HEK293 (cell line): ENCODE measurements at regions not wholly inside any gene's neighbourhood (a gene's known extent, or its start where the extent isn't known, plus 50 kb on each side); places are given as distances from the start of the nearest gene placed in this dataset.

Experiments used
- CTCF ChIA-PET: fragments of 350-600 bp; formaldehyde crosslinking; extraction: SDS; loops from one replicate; lab custom pipeline; 2021; ENCODE audit warnings: antibody characterized with exemption; lab: Yijun Ruan, JAX
- POLR2A ChIA-PET: fragments of 300-600 bp; formaldehyde crosslinking; extraction: SDS; loops from one replicate; lab custom pipeline; 2020; ENCODE audit warnings: antibody characterized with exemption, inconsistent platforms; lab: Yijun Ruan, JAX
- H3K27ac ChIP-seq: fragments of 200-500 bp; sonication (Bioruptor generic); 2 replicates; pipeline ENCODE4 v1.5.1; 2014; ENCODE audit warnings: low read depth, low read length, control low read depth, inconsistent platforms; ENCODE audit errors: extremely low read depth
- H3K36me3 ChIP-seq, 2 experiments: fragments of 200-500 bp in 1 of 2; sonication (Bioruptor generic) in 1 of 2; 1 replicate in 1 of 2; 2 replicates in 1 of 2; pipeline ENCODE4 v1.5.1; 2014 to 2017; ENCODE audit warnings: inconsistent platforms in 2 of 2, low read length in 2 of 2; ENCODE audit not compliant: control insufficient read depth in 2 of 2, insufficient read depth in 1 of 2
- H3K4me1 ChIP-seq: fragments of 200-500 bp; sonication (Bioruptor generic); 2 replicates; pipeline ENCODE4 v1.5.1; 2014; ENCODE audit warnings: mild to moderate bottlenecking, low read length, inconsistent platforms; ENCODE audit not compliant: control insufficient read depth, insufficient read depth
- H3K4me3 ChIP-seq: 2 replicates; pipeline ENCODE4 v1.5.1; 2011; ENCODE audit warnings: low read depth, mild to moderate bottlenecking, control low read depth, low read length, moderate library complexity
- H3K9me3 ChIP-seq: fragments of 200-500 bp; sonication (Bioruptor generic); 2 replicates; pipeline ENCODE4 v1.5.1; 2014; ENCODE audit warnings: low read depth, low read length, inconsistent platforms; ENCODE audit not compliant: control insufficient read depth, insufficient read depth
- HOXA7 ChIP-seq: sonication (generic); formaldehyde crosslinking; IDR thresholded peaks from 2 replicates; pipeline ENCODE4 v1.8.1; 2022; ENCODE audit warnings: missing genetic modification reagents, borderline replicate concordance
- ZBTB1 ChIP-seq: fragments of 450-650 bp; formaldehyde crosslinking; IDR thresholded peaks from 2 replicates; pipeline ENCODE4 v1.5.1; 2016; ENCODE audit warnings: missing biosample characterization, missing genetic modification characterization
- ZEB2 ChIP-seq: fragments of 450-650 bp; formaldehyde crosslinking; IDR thresholded peaks from 2 replicates; pipeline ENCODE4 v1.5.1; 2016; ENCODE audit warnings: missing biosample characterization, missing genetic modification characterization
- ZNF10 ChIP-seq: fragments of 450-650 bp; formaldehyde crosslinking; IDR thresholded peaks from 2 replicates; pipeline ENCODE4 v1.5.1; 2017; ENCODE audit warnings: missing biosample characterization, missing genetic modification characterization
- ZNF138 ChIP-seq: fragments of 450-650 bp; formaldehyde crosslinking; IDR thresholded peaks from 2 replicates; pipeline ENCODE4 v1.5.1; 2016; ENCODE audit warnings: missing biosample characterization, missing genetic modification characterization, borderline replicate concordance
- ZNF174 ChIP-seq: fragments of 450-650 bp; formaldehyde crosslinking; IDR thresholded peaks from 2 replicates; pipeline ENCODE4 v1.5.0; 2017; ENCODE audit warnings: missing biosample characterization, mild to moderate bottlenecking, missing genetic modification characterization
- ZNF175 ChIP-seq: fragments of 450-650 bp; formaldehyde crosslinking; IDR thresholded peaks from 2 replicates; pipeline ENCODE4 v1.5.1; 2016; ENCODE audit warnings: missing biosample characterization, missing genetic modification characterization
- ZNF335 ChIP-seq: fragments of 450-650 bp; formaldehyde crosslinking; conservative IDR thresholded peaks from 2 replicates; pipeline ENCODE4 v1.5.1; 2016; ENCODE audit warnings: missing biosample characterization, missing genetic modification characterization
- ZNF350 ChIP-seq: fragments of 450-650 bp; formaldehyde crosslinking; IDR thresholded peaks from 2 replicates; pipeline ENCODE4 v1.5.0; 2017; ENCODE audit warnings: missing biosample characterization, mild to moderate bottlenecking, missing genetic modification characterization
- ZNF366 ChIP-seq: fragments of 450-650 bp; formaldehyde crosslinking; conservative IDR thresholded peaks from 2 replicates; pipeline ENCODE4 v1.5.1; 2016; ENCODE audit warnings: missing biosample characterization, missing genetic modification characterization
- ZNF416 ChIP-seq: fragments of 450-650 bp; formaldehyde crosslinking; IDR thresholded peaks from 2 replicates; pipeline ENCODE4 v1.5.1; 2016; ENCODE audit warnings: missing biosample characterization, missing genetic modification characterization
- ZNF426 ChIP-seq: fragments of 450-650 bp; formaldehyde crosslinking; IDR thresholded peaks from 2 replicates; pipeline ENCODE4 v1.5.1; 2017; ENCODE audit warnings: missing biosample characterization, missing genetic modification characterization, mild to moderate bottlenecking, inconsistent platforms, moderate library complexity
- ZNF433 ChIP-seq: fragments of 450-650 bp; formaldehyde crosslinking; IDR thresholded peaks from 2 replicates; pipeline ENCODE4 v1.5.1; 2016; ENCODE audit warnings: missing biosample characterization, missing genetic modification characterization, low read depth
- ZNF544 ChIP-seq: fragments of 450-650 bp; formaldehyde crosslinking; IDR thresholded peaks from 2 replicates; pipeline ENCODE4 v1.5.0; 2017; ENCODE audit warnings: missing biosample characterization, missing genetic modification characterization
- ZNF623 ChIP-seq: fragments of 450-650 bp; formaldehyde crosslinking; IDR thresholded peaks from 2 replicates; pipeline ENCODE4 v1.5.1; 2016; ENCODE audit warnings: missing biosample characterization, missing genetic modification characterization
- ZNF670 ChIP-seq: fragments of 450-650 bp; formaldehyde crosslinking; IDR thresholded peaks from 2 replicates; pipeline ENCODE4 v1.5.1; 2016; ENCODE audit warnings: missing biosample characterization, missing genetic modification characterization, low read depth
- ZNF701 ChIP-seq: fragments of 450-650 bp; formaldehyde crosslinking; IDR thresholded peaks from 2 replicates; pipeline ENCODE4 v1.5.1; 2016; ENCODE audit warnings: missing biosample characterization, missing genetic modification characterization
- ZNF76 ChIP-seq: fragments of 450-650 bp; formaldehyde crosslinking; IDR thresholded peaks from 2 replicates; pipeline ENCODE4; 2016; ENCODE audit warnings: low read depth, missing biosample characterization, missing genetic modification characterization, borderline replicate concordance
- ZNF791 ChIP-seq: fragments of 450-650 bp; formaldehyde crosslinking; IDR thresholded peaks from 2 replicates; pipeline ENCODE4 v1.5.1; 2016; ENCODE audit warnings: missing biosample characterization, missing genetic modification characterization
- ZNF837 ChIP-seq: fragments of 450-650 bp; formaldehyde crosslinking; IDR thresholded peaks from 2 replicates; pipeline ENCODE4 v1.5.1; 2016; ENCODE audit warnings: missing biosample characterization, missing genetic modification characterization
- TF ChIP-seq, protein P1 (sequence below): fragments of 450-650 bp; formaldehyde crosslinking; IDR thresholded peaks from 2 replicates; pipeline ENCODE4 v1.5.1; 2016; ENCODE audit warnings: missing biosample characterization, missing genetic modification characterization
- TF ChIP-seq, protein P2 (sequence below): fragments of 450-650 bp; formaldehyde crosslinking; IDR thresholded peaks from 2 replicates; pipeline ENCODE4 v1.5.1; 2016; ENCODE audit warnings: missing biosample characterization, missing genetic modification characterization

DNA sequence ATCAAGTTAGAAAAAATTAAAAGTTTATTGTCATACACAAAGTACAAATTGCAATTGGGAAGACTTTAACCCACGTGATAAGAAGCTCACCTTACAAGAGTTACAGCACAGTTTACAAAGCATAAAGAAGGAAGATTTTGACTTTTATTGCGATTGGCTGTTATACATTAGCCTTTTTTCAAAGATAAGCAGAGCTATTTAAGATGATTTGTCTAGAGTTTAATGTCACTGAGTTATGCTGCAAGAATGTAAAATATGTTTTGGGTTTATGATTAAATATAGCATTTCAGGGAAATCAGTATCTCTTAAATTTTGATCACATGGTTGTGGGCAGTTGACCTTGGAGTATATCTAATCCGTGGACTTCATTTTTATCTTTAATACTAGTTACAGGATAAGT lies 664.2 kb upstream of the PTCHD4 start:
- TF ChIP-seq, protein P1, sequence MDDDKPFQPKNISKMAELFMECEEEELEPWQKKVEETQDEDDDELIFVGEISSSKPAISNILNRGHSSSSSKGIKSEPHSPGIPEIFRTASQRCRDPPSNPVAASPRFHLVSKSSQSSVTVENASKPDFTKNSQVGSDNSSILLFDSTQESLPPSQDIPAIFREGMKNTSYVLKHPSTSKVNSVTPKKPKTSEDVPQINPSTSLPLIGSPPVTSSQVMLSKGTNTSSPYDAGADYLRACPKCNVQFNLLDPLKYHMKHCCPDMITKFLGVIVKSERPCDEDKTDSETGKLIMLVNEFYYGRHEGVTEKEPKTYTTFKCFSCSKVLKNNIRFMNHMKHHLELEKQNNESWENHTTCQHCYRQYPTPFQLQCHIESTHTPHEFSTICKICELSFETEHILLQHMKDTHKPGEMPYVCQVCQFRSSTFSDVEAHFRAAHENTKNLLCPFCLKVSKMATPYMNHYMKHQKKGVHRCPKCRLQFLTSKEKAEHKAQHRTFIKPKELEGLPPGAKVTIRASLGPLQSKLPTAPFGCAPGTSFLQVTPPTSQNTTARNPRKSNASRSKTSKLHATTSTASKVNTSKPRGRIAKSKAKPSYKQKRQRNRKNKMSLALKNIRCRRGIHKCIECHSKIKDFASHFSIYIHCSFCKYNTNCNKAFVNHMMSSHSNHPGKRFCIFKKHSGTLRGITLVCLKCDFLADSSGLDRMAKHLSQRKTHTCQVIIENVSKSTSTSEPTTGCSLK = no peak
- no peak for TF ChIP-seq ZNF138 (tag by site-specific recombination)
- TF ChIP-seq ZNF174 (tag by site-specific recombination) = no peak
- no peak for TF ChIP-seq ZNF670
- TF ChIP-seq ZBTB1 (tag by site-specific recombination) = no peak
- no peak for TF ChIP-seq ZNF544 (tag by site-specific recombination)
- no peaks in the 10 kb centered on the region for H3K36me3 ChIP-seq
- H3K27ac ChIP-seq = no peak overlapping the region
- H3K4me3 ChIP-seq = no peak overlapping the region
- no peaks in the 10 kb centered on the region for H3K4me1 ChIP-seq
- POLR2A ChIA-PET = no interaction called here
- CTCF ChIA-PET = interaction anchor here (0.7 kb wide), 1 partner anchor 994 kb away, joined by 3 read pairs; no protein-coding TSS in a partner anchor
- H3K9me3 ChIP-seq = no peaks in the 10 kb centered on the region

DNA sequence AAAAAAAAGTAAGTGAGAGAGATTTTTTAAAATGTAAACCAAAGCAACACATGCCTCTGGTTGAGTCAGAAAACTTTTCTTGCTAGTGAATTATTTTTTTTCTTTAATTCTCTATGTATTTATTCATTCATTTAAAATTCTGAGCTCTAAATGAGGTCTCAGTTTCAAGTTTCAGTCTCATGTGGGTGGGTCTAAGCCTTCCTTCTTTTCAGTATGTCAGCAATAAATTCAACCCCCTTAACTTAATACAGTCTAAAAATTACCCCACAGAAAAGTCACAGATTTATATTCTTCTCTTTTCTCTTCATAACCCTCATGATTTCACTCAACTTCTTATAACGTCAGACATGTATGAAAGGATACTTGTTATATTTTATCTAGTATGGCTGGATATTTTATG lies 663.3 kb upstream of the PTCHD4 start:
- ChIA-PET CTCF (no interaction called here), POLR2A (no interaction called here)
- Histone ChIP-seq H3K4me1 (no peaks in the 10 kb centered on the region), H3K27ac (no peak overlapping the region), H3K9me3 (no peaks in the 10 kb centered on the region), H3K36me3 (no peaks in the 10 kb centered on the region), H3K4me3 (no peak overlapping the region)
- TF ChIP-seq HOXA7 (no peak), ZNF623 (tag by site-specific recombination) (no peak), ZNF10 (tag by site-specific recombination) (no peak), ZNF416 (no peak), ZNF335 (no peak), ZNF426 (tag by site-specific recombination) (no peak), ZBTB1 (tag by site-specific recombination) (no peak), ZNF837 (tag by site-specific recombination) (no peak)

DNA sequence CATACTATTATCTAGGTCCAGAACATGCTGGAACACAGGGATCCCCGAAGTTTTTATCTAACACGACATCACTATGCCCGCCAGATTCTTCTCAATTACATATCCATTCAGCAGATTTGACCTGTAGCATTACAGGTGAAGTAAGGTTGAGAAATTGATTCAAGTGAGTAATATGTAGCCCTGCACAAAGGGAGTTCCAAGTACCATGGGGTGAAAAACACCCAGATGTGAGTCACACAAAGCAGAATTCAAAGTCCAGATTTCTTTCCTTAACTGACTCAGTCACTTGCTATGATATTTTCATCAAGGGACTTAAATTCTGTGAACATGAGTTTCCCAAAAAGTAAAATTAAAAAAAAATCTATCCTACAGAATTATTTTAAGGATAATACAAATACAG lies 655.4 kb upstream of the PTCHD4 start:
- Histone ChIP-seq H3K9me3 (no peaks in the 10 kb centered on the region), H3K4me1 (no peaks in the 10 kb centered on the region), H3K27ac (no peak overlapping the region), H3K4me3 (no peak overlapping the region), H3K36me3 (no peaks in the 10 kb centered on the region)
- POLR2A ChIA-PET = no interaction called here
- CTCF ChIA-PET = interaction anchor here (1.3 to 2.7 kb wide), 3 partner anchors 12 to 1135 kb away, joined by 4 to 35 read pairs (median 5); no protein-coding TSS in a partner anchor
- TF ChIP-seq ZNF366 = no peak
- no peak for TF ChIP-seq ZEB2
- no peak for TF ChIP-seq ZNF701
- no peak for TF ChIP-seq ZNF76 (tag by site-specific recombination)
- no peak for TF ChIP-seq ZNF433 (tag by site-specific recombination)
- TF ChIP-seq ZNF175 (tag by site-specific recombination) = no peak
- TF ChIP-seq, protein P2, sequence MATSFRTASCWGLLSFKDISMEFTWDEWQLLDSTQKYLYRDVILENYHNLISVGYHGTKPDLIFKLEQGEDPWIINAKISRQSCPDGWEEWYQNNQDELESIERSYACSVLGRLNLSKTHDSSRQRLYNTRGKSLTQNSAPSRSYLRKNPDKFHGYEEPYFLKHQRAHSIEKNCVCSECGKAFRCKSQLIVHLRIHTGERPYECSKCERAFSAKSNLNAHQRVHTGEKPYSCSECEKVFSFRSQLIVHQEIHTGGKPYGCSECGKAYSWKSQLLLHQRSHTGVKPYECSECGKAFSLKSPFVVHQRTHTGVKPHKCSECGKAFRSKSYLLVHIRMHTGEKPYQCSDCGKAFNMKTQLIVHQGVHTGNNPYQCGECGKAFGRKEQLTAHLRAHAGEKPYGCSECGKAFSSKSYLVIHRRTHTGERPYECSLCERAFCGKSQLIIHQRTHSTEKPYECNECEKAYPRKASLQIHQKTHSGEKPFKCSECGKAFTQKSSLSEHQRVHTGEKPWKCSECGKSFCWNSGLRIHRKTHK (tag by site-specific recombination) = no peak
- no peak for TF ChIP-seq ZNF791 (tag by site-specific recombination)
- TF ChIP-seq ZNF416 = no peak
- TF ChIP-seq ZNF350 (tag by site-specific recombination) = no peak
